Panc1 (cell line): ENCODE measurements at regions not wholly inside any gene's neighbourhood (a gene's known extent, or its start where the extent isn't known, plus 50 kb on each side); places are given as distances from the start of the nearest gene placed in this dataset.

ENCODE experiments used
- ATAC-seq: fragments of 200-7000 bp; cut with Tn5 transposase; 2 replicates; pipeline ENCODE4 v1.9.1; 2020; ENCODE audit warnings: mild to moderate bottlenecking, moderate library complexity
- BruUV-seq: library from RNA; stranded (reverse); fragments of 400-500 nt; replicated peaks from 2 replicates; lab custom pipeline; 2021; lab: Mats Ljungman, UMichigan
- CTCF ChIA-PET: fragments of 300-600 bp; sonication (Branson Sonifier 250); formaldehyde crosslinking; loops from one replicate; lab custom pipeline; 2022; ENCODE audit warnings: antibody characterized with exemption; lab: Charles Lee
- POLR2A ChIA-PET: fragments of 300-600 bp; sonication (Branson Sonifier 250); formaldehyde crosslinking; loops from one replicate; lab custom pipeline; 2022; ENCODE audit warnings: antibody characterized with exemption; lab: Charles Lee
- DNase-seq: peaks from one replicate; pipeline ENCODE4 v3.0.0-alpha.2; 2010; ENCODE audit warnings: low read depth, low spot score
- H3K27ac ChIP-seq: 2 replicates; pipeline ENCODE4 v1.5.1; 2011; ENCODE audit warnings: mild to moderate bottlenecking, low read length, inconsistent platforms
- H3K27me3 ChIP-seq: fragments of 200-500 bp; sonication (Bioruptor generic); 2 replicates; pipeline ENCODE4 v1.6.0; 2014; ENCODE audit warnings: low read length, inconsistent platforms; ENCODE audit not compliant: control insufficient read depth, insufficient read depth
- H3K36me3 ChIP-seq: fragments of 200-500 bp; sonication (Bioruptor generic); 2 replicates; pipeline ENCODE4 v1.5.1; 2014; ENCODE audit warnings: inconsistent platforms, mild to moderate bottlenecking, low read length, moderate library complexity; ENCODE audit not compliant: control insufficient read depth, insufficient read depth
- H3K4me1 ChIP-seq: 2 replicates; pipeline ENCODE4 v1.5.1; 2011; ENCODE audit warnings: inconsistent platforms, mild to moderate bottlenecking, low read length, moderate library complexity; ENCODE audit not compliant: control insufficient read depth, insufficient read depth
- H3K4me3 ChIP-seq, 2 experiments: 2 replicates each; pipeline ENCODE4 v1.5.1; 2011 to 2012; ENCODE audit warnings: low read depth in 2 of 2, low read length in 2 of 2, mild to moderate bottlenecking in 2 of 2, inconsistent platforms in 1 of 2, moderate library complexity in 1 of 2
- H3K9me3 ChIP-seq: fragments of 200-500 bp; sonication (Bioruptor generic); 2 replicates; pipeline ENCODE4 v1.5.1; 2014; ENCODE audit warnings: low read depth, mild to moderate bottlenecking, inconsistent platforms, low read length, moderate library complexity; ENCODE audit not compliant: control insufficient read depth, insufficient read depth
- CTCF ChIP-seq: fragments of 450-650 bp; IDR thresholded peaks from 2 replicates; pipeline ENCODE4 v1.5.1; 2017; ENCODE audit warnings: mild to moderate bottlenecking
- POLR2AphosphoS5 ChIP-seq: IDR thresholded peaks from 2 replicates; pipeline ENCODE4 v1.6.1; 2012; ENCODE audit warnings: mild to moderate bottlenecking, low read depth, low read length, moderate library complexity
- REST ChIP-seq, 2 experiments: IDR thresholded peaks; 2 replicates each; pipeline ENCODE4 v1.6.1; 2011 to 2012; ENCODE audit warnings: low read depth in 2 of 2, control low read depth in 1 of 2, low read length in 1 of 2, mild to moderate bottlenecking in 1 of 2, moderate library complexity in 1 of 2; ENCODE audit not compliant: insufficient read depth in 1 of 2
- SIN3A ChIP-seq: IDR thresholded peaks from 2 replicates; pipeline ENCODE4 v1.6.1; 2012; ENCODE audit warnings: low read depth, mild to moderate bottlenecking, low read length, moderate library complexity, borderline replicate concordance; ENCODE audit not compliant: insufficient read depth
- TCF7L2 ChIP-seq: IDR thresholded peaks from 2 replicates; pipeline ENCODE4 v1.6.1; 2011; ENCODE audit warnings: mild to moderate bottlenecking, low read depth, low read length, inconsistent platforms
- in situ Hi-C: cut with HindIII; loops from 2 replicates; pipeline ENCODE4 v1.10.0; 2016; ENCODE audit warnings: low sequenced_read_pairs, low pct_unique_long_range_greater_than_20kb
- intact Hi-C: fragments of 100-400 bp; cut with micrococcal nuclease; formaldehyde crosslinking; loops from one replicate; pipeline ENCODE4 v1.10.0; 2022; ENCODE audit not compliant: unreplicated experiment

GRCh38 chr5:180428598-180428997 is 65.6 kb upstream of the CNOT6 start:
- POLR2A ChIA-PET: no interaction called here
- H3K9me3 ChIP-seq: no peaks in the 10 kb centered on the region
- TF ChIP-seq SIN3A: no peak
- TF ChIP-seq TCF7L2: no peak
- TF ChIP-seq REST (IDR thresholded peaks at IDR 0.05; ENCODE audit: insufficient read depth in 1 of 2, low read depth in 2 of 2, low read length in 1 of 2): no peak
- no peaks in the 10 kb centered on the region for H3K27me3 ChIP-seq
- CTCF ChIA-PET: interaction anchor here (0.6 kb wide), 1 partner anchor 12 kb away, joined by 4 read pairs; no protein-coding TSS in a partner anchor
- intact Hi-C loops: no loop called here
- H3K27ac ChIP-seq: no peak overlapping the region
- no peaks in the 10 kb centered on the region for H3K4me1 ChIP-seq
- in situ Hi-C loops: no loop called here
- no TSS peak for BruUV-seq
- DNase-seq (no peak), ATAC-seq (no peak)
- H3K36me3 ChIP-seq: no peaks in the 10 kb centered on the region
- no peak overlapping the region for H3K4me3 ChIP-seq

DNA sequence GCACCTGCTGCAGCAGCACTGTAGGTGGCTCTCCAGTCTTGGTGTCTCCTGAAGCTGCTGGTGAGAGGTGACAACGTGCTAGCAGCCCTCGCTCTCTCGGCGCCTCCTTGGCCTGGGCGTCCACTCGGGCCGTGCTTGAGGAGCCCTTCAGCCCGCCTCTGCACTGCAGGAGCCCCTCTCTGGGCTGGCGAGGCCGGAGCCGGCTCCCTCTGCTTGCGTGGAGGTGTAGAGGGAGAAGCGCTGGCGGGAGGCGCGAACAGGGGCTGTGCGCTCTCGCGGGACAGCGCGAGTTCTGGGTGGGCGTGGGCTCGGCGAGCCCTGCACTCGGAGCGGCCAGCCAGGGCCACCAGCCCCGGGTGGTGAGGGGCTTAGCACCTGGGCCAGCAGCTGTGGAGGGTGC is 62.2 kb upstream of the CNOT6 start:
- Histone ChIP-seq H3K36me3 (no peaks in the 10 kb centered on the region), H3K4me3 (no peak overlapping the region), H3K27ac (no peak overlapping the region), H3K27me3 (no peaks in the 10 kb centered on the region), H3K9me3 (no peaks in the 10 kb centered on the region), H3K4me1 (no peaks in the 10 kb centered on the region)
- POLR2A ChIA-PET: no interaction called here
- TF ChIP-seq REST (IDR thresholded peaks at IDR 0.05; ENCODE audit: insufficient read depth in 1 of 2, low read depth in 2 of 2, low read length in 1 of 2) (no peak), CTCF (no peak), SIN3A (no peak), TCF7L2 (no peak), POLR2AphosphoS5 (no peak)
- DNase-seq: no peak
- no peak for ATAC-seq
- intact Hi-C loops (no loop called here), in situ Hi-C loops (no loop called here)
- BruUV-seq: no TSS peak
- CTCF ChIA-PET: no interaction called here
